GF-D8 (cell line): ENCODE measurements at regions not wholly inside any gene's neighbourhood (a gene's known extent, or its start where the extent isn't known, plus 50 kb on each side); places are given as distances from the start of the nearest gene placed in this dataset.

Experiments
- DNase-seq: peaks from one replicate; lab custom pipeline; 2025; lab: John Stamatoyannopoulos, UW

DNA sequence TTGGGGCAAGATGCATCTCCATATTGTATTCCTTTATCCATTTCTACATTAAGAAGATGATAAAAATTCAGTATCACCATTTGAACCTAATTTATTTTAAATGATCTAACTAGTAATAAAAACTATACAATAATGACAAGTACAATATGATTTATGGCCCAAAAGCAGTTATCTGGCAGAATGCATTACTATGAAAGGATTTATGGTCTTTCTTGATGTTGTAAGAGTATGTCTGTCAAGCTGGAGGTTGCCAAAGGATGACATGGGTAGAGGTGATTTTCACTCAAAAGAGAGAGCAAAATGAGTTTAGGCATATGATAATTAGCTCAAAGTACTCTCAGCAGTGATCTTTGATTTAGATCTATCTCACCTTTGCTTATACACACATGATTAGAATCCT, 54.2 kb upstream of the MAP2 start:
- DNase-seq: no peak

- no peak for DNase-seq
Observed at GRCh38 chr2:209371407-209371806, 52.4 kb upstream of the MAP2 start.
